H1 (cell line): ENCODE measurements at regions not wholly inside any gene's neighbourhood (a gene's known extent, or its start where the extent isn't known, plus 50 kb on each side); places are given as distances from the start of the nearest gene placed in this dataset.

Experiments
- BRCA1 ChIP-seq: IDR thresholded peaks from 2 replicates; pipeline ENCODE4 v1.6.1; 2012; ENCODE audit warnings: low read depth, low read length, improper control_type of control experiment
- POLR2AphosphoS5 ChIP-seq: IDR thresholded peaks from 2 replicates; pipeline ENCODE4 v1.6.1; 2011; ENCODE audit warnings: low read depth, low read length
- RBBP5 ChIP-seq: IDR thresholded peaks from 2 replicates; pipeline ENCODE4 v1.7.1; 2012; ENCODE audit warnings: low read depth, mild to moderate bottlenecking, inconsistent platforms, low read length, moderate library complexity, borderline replicate concordance

DNA sequence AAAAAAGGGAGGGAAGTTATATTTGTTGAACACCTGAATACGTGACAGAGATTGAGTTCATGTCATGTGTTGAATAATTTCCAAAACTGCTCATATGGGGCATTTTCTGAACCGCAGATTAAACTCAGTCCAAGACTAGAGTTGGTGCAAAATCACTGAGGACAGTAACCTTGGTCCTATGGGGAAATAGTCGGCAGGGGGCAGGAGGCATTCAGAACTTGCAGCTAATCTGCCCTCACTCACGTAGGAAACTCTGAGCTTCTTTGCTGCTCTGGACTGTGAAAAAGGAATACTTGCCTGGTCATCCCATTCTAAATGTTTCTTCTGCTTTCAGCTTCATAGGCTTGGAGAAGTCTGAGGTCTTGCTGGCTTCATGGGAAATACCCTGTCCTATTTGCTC lies 228.3 kb upstream of the ZP4 start:
- TF ChIP-seq POLR2AphosphoS5 (no peak), BRCA1 (no peak), RBBP5 (no peak)
